IMR-90 (cell line): ENCODE measurements at regions not wholly inside any gene's neighbourhood (a gene's known extent, or its start where the extent isn't known, plus 50 kb on each side); places are given as distances from the start of the nearest gene placed in this dataset.

Experiments used
- ATAC-seq: fragments of 200-7000 bp; cut with Tn5 transposase; 2 replicates; pipeline ENCODE4 v1.9.1; 2020; ENCODE audit warnings: low read depth, mild to moderate bottlenecking, moderate library complexity
- BruUV-seq: library from RNA; stranded (reverse); fragments of 400-500 nt; replicated peaks from 2 replicates; lab custom pipeline; 2021; lab: Mats Ljungman, UMichigan
- CTCF ChIA-PET: fragments of 300-600 bp; formaldehyde crosslinking; extraction: SDS; loops from one replicate; lab custom pipeline; 2021; ENCODE audit warnings: antibody characterized with exemption; lab: Yijun Ruan, JAX
- POLR2A ChIA-PET: fragments of 300-600 bp; sonication (Branson Sonifier 250); formaldehyde crosslinking; loops from one replicate; lab custom pipeline; 2022; ENCODE audit warnings: antibody characterized with exemption; ENCODE audit not compliant: unreplicated experiment; lab: Charles Lee
- DNase-seq: peaks from one replicate; pipeline ENCODE4 v3.0.0; 2013
- H2AFZ ChIP-seq: replicated peaks from 2 replicates; pipeline ENCODE3; 2013; ENCODE audit warnings: low read length, mild to moderate bottlenecking; ENCODE audit not compliant: poor library complexity
- H2AK5ac ChIP-seq: 2 replicates; pipeline ENCODE4 v1.6.1; 2013; ENCODE audit warnings: low read depth, low read length, inconsistent platforms
- H2AK9ac ChIP-seq: replicated peaks from 2 replicates; pipeline ENCODE3; 2013; ENCODE audit warnings: mild to moderate bottlenecking, low read depth, low read length, moderate library complexity; ENCODE audit not compliant: poor library complexity
- H2BK120ac ChIP-seq: 2 replicates; pipeline ENCODE4 v1.6.1; 2013; ENCODE audit warnings: low read depth, low read length, inconsistent platforms
- H2BK15ac ChIP-seq: 3 replicates; pipeline ENCODE4 v1.6.1; 2013; ENCODE audit warnings: low read depth, low read length, inconsistent platforms
- H2BK20ac ChIP-seq: 2 replicates; pipeline ENCODE4 v1.6.1; 2013; ENCODE audit warnings: low read depth, mild to moderate bottlenecking, inconsistent platforms, low read length, moderate library complexity
- H2BK5ac ChIP-seq: 2 replicates; pipeline ENCODE4 v1.6.1; 2013; ENCODE audit warnings: mild to moderate bottlenecking, low read depth, low read length, inconsistent platforms; ENCODE audit not compliant: poor library complexity, severe bottlenecking
- H3K14ac ChIP-seq: replicated peaks from 2 replicates; pipeline ENCODE4 v1.6.1; 2013; ENCODE audit warnings: low read depth, low read length, inconsistent platforms
- H3K18ac ChIP-seq: 2 replicates; pipeline ENCODE4 v1.6.1; 2013; ENCODE audit warnings: low read depth, low read length, control low read depth
- H3K23ac ChIP-seq: 2 replicates; pipeline ENCODE4 v1.6.1; 2013; ENCODE audit warnings: low read depth, low read length, inconsistent platforms
- H3K27ac ChIP-seq: 2 replicates; pipeline ENCODE4 v1.5.1; 2013; ENCODE audit warnings: mild to moderate bottlenecking, control low read depth, low read length; ENCODE audit not compliant: insufficient read depth
- H3K27me3 ChIP-seq: 2 replicates; pipeline ENCODE4 v1.6.1; 2013; ENCODE audit warnings: low read length; ENCODE audit not compliant: control insufficient read depth, insufficient read depth
- H3K36me3 ChIP-seq: 2 replicates; pipeline ENCODE4 v1.6.1; 2013; ENCODE audit warnings: low read length, mixed read lengths; ENCODE audit not compliant: control insufficient read depth, insufficient read depth
- H3K4ac ChIP-seq: 2 replicates; pipeline ENCODE4 v1.6.1; 2013; ENCODE audit warnings: low read depth, low read length, inconsistent platforms
- H3K4me1 ChIP-seq: 2 replicates; pipeline ENCODE4 v1.6.1; 2013; ENCODE audit warnings: low read length, mixed read lengths; ENCODE audit not compliant: control insufficient read depth, insufficient read depth
- H3K4me2 ChIP-seq: 2 replicates; pipeline ENCODE4 v1.6.1; 2013; ENCODE audit warnings: low read depth, mild to moderate bottlenecking, control low read depth, low read length, moderate library complexity
- H3K4me3 ChIP-seq: 2 replicates; pipeline ENCODE4 v1.5.1; 2013; ENCODE audit warnings: low read depth, mild to moderate bottlenecking, control low read depth, low read length, moderate library complexity; ENCODE audit not compliant: insufficient read depth
- H3K56ac ChIP-seq: 2 replicates; pipeline ENCODE4 v1.6.1; 2013; ENCODE audit warnings: low read length, inconsistent platforms; ENCODE audit not compliant: insufficient read depth; ENCODE audit errors: extremely low read depth
- H3K79me1 ChIP-seq, 2 experiments: 2 replicates each; pipeline ENCODE4 v1.6.1; 2013; ENCODE audit warnings: low read length in 2 of 2, inconsistent platforms in 1 of 2, low read depth in 1 of 2
- H3K9ac ChIP-seq: 2 replicates; pipeline ENCODE4 v1.6.1; 2013; ENCODE audit warnings: low read depth, low read length, control low read depth
- H3K9me1 ChIP-seq: 2 replicates; pipeline ENCODE4 v1.6.1; 2013; ENCODE audit warnings: low read length, inconsistent platforms; ENCODE audit not compliant: insufficient read depth
- H3K9me3 ChIP-seq: 2 replicates; pipeline ENCODE4 v1.6.1; 2013; ENCODE audit warnings: low read length; ENCODE audit not compliant: control insufficient read depth, insufficient read depth
- H4K20me1 ChIP-seq: 2 replicates; pipeline ENCODE4 v1.6.1; 2013; ENCODE audit warnings: low read length, inconsistent platforms; ENCODE audit not compliant: insufficient read depth
- H4K5ac ChIP-seq: 2 replicates; pipeline ENCODE4 v1.6.1; 2013; ENCODE audit warnings: mild to moderate bottlenecking, low read depth, low read length, control low read depth
- H4K8ac ChIP-seq, 2 experiments: 2 replicates each; pipeline ENCODE4 v1.6.1; 2013; ENCODE audit warnings: low read depth in 2 of 2, low read length in 2 of 2, control low read depth in 1 of 2, inconsistent platforms in 1 of 2
- H4K91ac ChIP-seq: 2 replicates; pipeline ENCODE4 v1.6.1; 2013; ENCODE audit warnings: low read depth, low read length, inconsistent platforms; ENCODE audit not compliant: insufficient read depth
- BHLHE40 ChIP-seq: fragments of 150-350 bp; IDR thresholded peaks from 2 replicates; pipeline ENCODE4 v1.6.1; 2016; ENCODE audit warnings: mild to moderate bottlenecking, low read depth, low read length
- CEBPB ChIP-seq: IDR thresholded peaks from 2 replicates; pipeline ENCODE4 v1.6.1; 2012; ENCODE audit warnings: low read depth, low read length, improper control_type of control experiment
- CHD1 ChIP-seq: IDR thresholded peaks from 2 replicates; pipeline ENCODE4 v1.6.1; 2012; ENCODE audit warnings: low read depth, low read length, improper control_type of control experiment
- FOS ChIP-seq: fragments of 150-350 bp; IDR thresholded peaks from 2 replicates; pipeline ENCODE4 v1.6.1; 2016; ENCODE audit warnings: low read depth, low read length
- MAFK ChIP-seq: IDR thresholded peaks from 2 replicates; pipeline ENCODE4 v1.6.1; 2012; ENCODE audit warnings: low read depth, low read length, improper control_type of control experiment
- MAZ ChIP-seq: IDR thresholded peaks from 2 replicates; pipeline ENCODE4 v1.6.1; 2012; ENCODE audit warnings: low read depth, mild to moderate bottlenecking, low read length, improper control_type of control experiment, moderate library complexity, borderline replicate concordance
- MXI1 ChIP-seq: IDR thresholded peaks from 2 replicates; pipeline ENCODE4 v1.6.1; 2012; ENCODE audit warnings: low read depth, mild to moderate bottlenecking, low read length, moderate library complexity, borderline replicate concordance
- NFE2L2 ChIP-seq: fragments of 150-350 bp; IDR thresholded peaks from 2 replicates; pipeline ENCODE4 v1.6.1; 2016; ENCODE audit warnings: low read depth, mild to moderate bottlenecking, low read length
- RAD21 ChIP-seq: IDR thresholded peaks from 2 replicates; pipeline ENCODE4 v1.6.1; 2012; ENCODE audit warnings: low read length, improper control_type of control experiment
- RCOR1 ChIP-seq: IDR thresholded peaks from 2 replicates; pipeline ENCODE4 v1.6.1; 2012; ENCODE audit warnings: mild to moderate bottlenecking, low read length, improper control_type of control experiment; ENCODE audit not compliant: insufficient replicate concordance
- RFX5 ChIP-seq: IDR thresholded peaks from 2 replicates; pipeline ENCODE4 v1.8.0; 2012; ENCODE audit warnings: low read depth, mild to moderate bottlenecking, low read length, moderate library complexity
- SMC3 ChIP-seq: fragments of 150-350 bp; IDR thresholded peaks from 2 replicates; pipeline ENCODE4 v1.6.1; 2016; ENCODE audit warnings: low read depth, mild to moderate bottlenecking, antibody characterized with exemption, low read length, moderate library complexity
- WGBS, 2 experiments: methylation state at CpG; one replicate each; pipeline versions ENCODE4 v1.1.5 to v1.1.7; 2013; ENCODE audit warnings: missing lambda C conversion rate in 2 of 2; ENCODE audit not compliant: insufficient read length in 1 of 2; ENCODE audit errors: extremely low coverage in 2 of 2; 5-methylcytosine and 5-hydroxymethylcytosine counted together
- dilution Hi-C: fragments of 300-500 bp; cut with HindIII; formaldehyde crosslinking; loops from one replicate; pipeline ENCODE4 v1.14.3; 2018; ENCODE audit warnings: low sequenced_read_pairs; ENCODE audit not compliant: unreplicated experiment
- in situ Hi-C: fragments of 300-500 bp; cut with MboI; formaldehyde crosslinking; loops from 3 replicates; pipeline ENCODE4 v1.14.3; 2019; ENCODE audit warnings: low sequenced_read_pairs, inconsistent platforms, mixed read lengths
- intact Hi-C: fragments of 100-400 bp; cut with micrococcal nuclease; formaldehyde crosslinking; loops from 2 replicates; pipeline ENCODE4 v1.10.0; 2022
- TF ChIP-seq, protein P1 (sequence below): conservative IDR thresholded peaks from 2 replicates; pipeline ENCODE4 v1.5.1; 2012; ENCODE audit warnings: mild to moderate bottlenecking, low read depth, low read length, improper control_type of control experiment
- TF ChIP-seq, protein P2 (sequence below): fragments of 150-350 bp; IDR thresholded peaks from 2 replicates; pipeline ENCODE4 v1.6.1; 2017; ENCODE audit warnings: mild to moderate bottlenecking, antibody characterized with exemption, low read length, low read depth
- TF ChIP-seq, protein P3 (sequence below): fragments of 150-350 bp; IDR thresholded peaks from 2 replicates; pipeline ENCODE4 v1.6.1; 2016; ENCODE audit warnings: low read depth, mild to moderate bottlenecking, low read length, moderate library complexity, borderline replicate concordance

GRCh38 chr3:118781839-118782238 lies 252.8 kb downstream of the IGSF11 start:
- Histone ChIP-seq H3K4ac (no peak overlapping the region), H3K23ac (no peak overlapping the region), H3K18ac (no peak overlapping the region), H3K4me3 (no peak overlapping the region), H3K79me1 (no peaks in the 10 kb centered on the region), H3K4me1 (no peaks in the 10 kb centered on the region), H4K8ac (no peak overlapping the region), H2BK5ac (no peak overlapping the region), H3K4me2 (no peak overlapping the region), H3K14ac (no peak overlapping the region), H2AK9ac (no peak overlapping the region), H2BK120ac (no peak overlapping the region), H4K91ac (no peak overlapping the region), H2AK5ac (no peak overlapping the region), H4K5ac (no peak overlapping the region), H3K36me3 (no peaks in the 10 kb centered on the region), H3K9ac (no peak overlapping the region), H3K9me1 (no peaks in the 10 kb centered on the region), H2BK20ac (no peak overlapping the region), H3K9me3 (no peaks in the 10 kb centered on the region), H3K56ac (no peak overlapping the region), H4K20me1 (no peaks in the 10 kb centered on the region), H2AFZ (no peak overlapping the region), H3K27me3 (no peaks in the 10 kb centered on the region), H2BK15ac (no peak overlapping the region), H3K27ac (no peak overlapping the region)
- in situ Hi-C loops (no loop called here), intact Hi-C loops (no loop called here), dilution Hi-C loops (no loop called here)
- no peak for ATAC-seq
- ChIA-PET POLR2A (no interaction called here), CTCF (no interaction called here)
- WGBS, 2 experiments, result no CpG with 5 or more reads among the region's 1 CpG
- TF ChIP-seq MXI1, result no peak
- no peak for TF ChIP-seq NFE2L2
- TF ChIP-seq, protein P1, sequence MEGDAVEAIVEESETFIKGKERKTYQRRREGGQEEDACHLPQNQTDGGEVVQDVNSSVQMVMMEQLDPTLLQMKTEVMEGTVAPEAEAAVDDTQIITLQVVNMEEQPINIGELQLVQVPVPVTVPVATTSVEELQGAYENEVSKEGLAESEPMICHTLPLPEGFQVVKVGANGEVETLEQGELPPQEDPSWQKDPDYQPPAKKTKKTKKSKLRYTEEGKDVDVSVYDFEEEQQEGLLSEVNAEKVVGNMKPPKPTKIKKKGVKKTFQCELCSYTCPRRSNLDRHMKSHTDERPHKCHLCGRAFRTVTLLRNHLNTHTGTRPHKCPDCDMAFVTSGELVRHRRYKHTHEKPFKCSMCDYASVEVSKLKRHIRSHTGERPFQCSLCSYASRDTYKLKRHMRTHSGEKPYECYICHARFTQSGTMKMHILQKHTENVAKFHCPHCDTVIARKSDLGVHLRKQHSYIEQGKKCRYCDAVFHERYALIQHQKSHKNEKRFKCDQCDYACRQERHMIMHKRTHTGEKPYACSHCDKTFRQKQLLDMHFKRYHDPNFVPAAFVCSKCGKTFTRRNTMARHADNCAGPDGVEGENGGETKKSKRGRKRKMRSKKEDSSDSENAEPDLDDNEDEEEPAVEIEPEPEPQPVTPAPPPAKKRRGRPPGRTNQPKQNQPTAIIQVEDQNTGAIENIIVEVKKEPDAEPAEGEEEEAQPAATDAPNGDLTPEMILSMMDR, result no peak
- no peak for TF ChIP-seq BHLHE40
- TF ChIP-seq RFX5, result no peak
- no peak for TF ChIP-seq FOS
- TF ChIP-seq RCOR1, result no peak
- TF ChIP-seq MAFK, result no peak
- TF ChIP-seq MAZ, result no peak
- no peak for TF ChIP-seq CEBPB
- no peak for TF ChIP-seq SMC3
- no peak for TF ChIP-seq RAD21
- TF ChIP-seq CHD1, result no peak
- TF ChIP-seq, protein P2, sequence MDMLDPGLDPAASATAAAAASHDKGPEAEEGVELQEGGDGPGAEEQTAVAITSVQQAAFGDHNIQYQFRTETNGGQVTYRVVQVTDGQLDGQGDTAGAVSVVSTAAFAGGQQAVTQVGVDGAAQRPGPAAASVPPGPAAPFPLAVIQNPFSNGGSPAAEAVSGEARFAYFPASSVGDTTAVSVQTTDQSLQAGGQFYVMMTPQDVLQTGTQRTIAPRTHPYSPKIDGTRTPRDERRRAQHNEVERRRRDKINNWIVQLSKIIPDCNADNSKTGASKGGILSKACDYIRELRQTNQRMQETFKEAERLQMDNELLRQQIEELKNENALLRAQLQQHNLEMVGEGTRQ, result no peak
- TF ChIP-seq, protein P3, sequence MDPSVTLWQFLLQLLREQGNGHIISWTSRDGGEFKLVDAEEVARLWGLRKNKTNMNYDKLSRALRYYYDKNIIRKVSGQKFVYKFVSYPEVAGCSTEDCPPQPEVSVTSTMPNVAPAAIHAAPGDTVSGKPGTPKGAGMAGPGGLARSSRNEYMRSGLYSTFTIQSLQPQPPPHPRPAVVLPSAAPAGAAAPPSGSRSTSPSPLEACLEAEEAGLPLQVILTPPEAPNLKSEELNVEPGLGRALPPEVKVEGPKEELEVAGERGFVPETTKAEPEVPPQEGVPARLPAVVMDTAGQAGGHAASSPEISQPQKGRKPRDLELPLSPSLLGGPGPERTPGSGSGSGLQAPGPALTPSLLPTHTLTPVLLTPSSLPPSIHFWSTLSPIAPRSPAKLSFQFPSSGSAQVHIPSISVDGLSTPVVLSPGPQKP, result no peak
- no peak for DNase-seq
- no TSS peak for BruUV-seq
